COR-L47 (cell line): ENCODE measurements at regions not wholly inside any gene's neighbourhood (a gene's known extent, or its start where the extent isn't known, plus 50 kb on each side); places are given as distances from the start of the nearest gene placed in this dataset.

ENCODE experiments used
- DNase-seq: peaks from one replicate; lab custom pipeline; 2025; lab: John Stamatoyannopoulos, UW

DNA sequence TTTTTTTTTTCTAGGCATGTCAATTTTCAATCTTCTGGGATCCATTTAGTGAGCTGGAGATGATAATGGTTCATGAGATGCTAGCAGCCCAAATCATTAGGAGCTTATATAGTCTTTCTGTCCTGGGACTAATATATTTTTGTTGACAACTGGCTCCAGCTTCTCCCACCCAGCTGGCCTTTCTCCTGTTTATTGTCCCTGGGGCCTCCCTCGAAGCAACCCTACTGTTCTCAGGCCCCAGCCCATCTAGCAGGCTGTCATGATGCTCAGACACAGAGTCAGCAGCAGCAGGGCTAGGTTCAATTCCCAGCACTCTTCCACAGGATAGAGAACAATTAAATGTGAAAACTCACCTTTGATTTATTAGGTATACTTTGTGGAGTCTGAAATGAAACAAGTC is 127.6 kb upstream of the MID1 start:
- no peak for DNase-seq

DNA sequence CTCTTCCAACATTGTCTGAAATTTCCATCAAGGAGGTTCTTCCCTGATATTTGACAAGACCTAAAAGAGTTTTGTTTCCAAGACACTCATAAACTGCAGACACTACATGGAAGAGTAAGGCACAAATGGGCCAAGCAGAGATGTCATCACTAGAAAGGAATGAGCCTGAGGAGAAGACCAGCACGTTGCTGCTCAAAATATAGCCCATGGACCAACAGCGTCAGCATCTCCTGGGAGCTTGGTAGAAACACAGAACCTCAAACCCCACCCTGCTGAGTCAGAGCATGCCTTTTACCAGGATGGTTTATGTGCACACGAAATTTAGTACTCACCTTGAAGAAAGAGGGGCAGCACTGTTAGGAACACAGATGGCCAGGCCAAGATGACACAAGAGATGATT is 128.7 kb upstream of the MID1 start:
- DNase-seq = no peak

DNA sequence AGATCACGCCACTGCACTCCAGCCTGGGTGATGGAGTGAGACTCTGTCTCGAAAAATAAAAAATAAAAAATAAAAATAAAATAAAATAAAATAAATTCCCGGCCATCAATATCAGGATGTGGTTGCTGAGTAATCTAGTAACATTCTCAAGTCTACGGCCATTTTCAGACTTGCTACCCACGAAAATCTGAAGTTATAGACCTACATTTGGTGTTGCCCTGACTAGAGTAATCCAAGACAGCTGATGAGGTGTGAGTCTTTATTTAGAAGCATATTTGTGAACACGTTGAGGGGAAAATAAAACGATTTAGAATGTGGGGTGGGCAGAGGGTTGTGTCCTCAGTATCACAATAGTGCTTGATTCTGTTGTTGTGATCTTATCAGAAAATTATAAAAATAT is 130.2 kb upstream of the MID1 start:
- no peak for DNase-seq

GRCh38 chrX:10753116-10753515 is 132.7 kb upstream of the MID1 start:
- no peak for DNase-seq

GRCh38 chrX:10754445-10754844 is 134.1 kb upstream of the MID1 start:
- DNase-seq = no peak

- DNase-seq = no peak
These were observed 135.3 kb upstream of the MID1 start for GRCh38 chrX:10755439-10756334.

DNA sequence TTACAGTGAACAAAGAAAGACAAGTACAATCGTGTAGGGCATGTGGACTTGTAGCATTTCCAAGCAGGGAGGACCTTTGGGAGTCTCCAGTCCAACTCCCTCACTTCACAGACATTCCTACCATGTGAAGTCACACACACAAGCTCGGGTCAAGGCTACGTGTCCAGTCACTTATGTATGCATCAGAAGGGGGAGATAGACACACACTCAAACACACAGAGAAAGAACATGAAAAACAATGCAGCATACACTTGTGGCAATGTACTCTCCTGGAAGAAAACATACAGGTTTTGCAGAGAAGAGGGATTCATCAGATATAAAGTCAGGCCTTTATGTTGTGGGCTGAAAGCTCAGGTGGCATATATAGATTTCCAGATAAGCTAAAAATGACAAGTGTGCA is 136.1 kb upstream of the MID1 start:
- no peak for DNase-seq

GRCh38 chrX:10759141-10759799 is 138.9 kb upstream of the MID1 start:
- no peak for DNase-seq

DNA sequence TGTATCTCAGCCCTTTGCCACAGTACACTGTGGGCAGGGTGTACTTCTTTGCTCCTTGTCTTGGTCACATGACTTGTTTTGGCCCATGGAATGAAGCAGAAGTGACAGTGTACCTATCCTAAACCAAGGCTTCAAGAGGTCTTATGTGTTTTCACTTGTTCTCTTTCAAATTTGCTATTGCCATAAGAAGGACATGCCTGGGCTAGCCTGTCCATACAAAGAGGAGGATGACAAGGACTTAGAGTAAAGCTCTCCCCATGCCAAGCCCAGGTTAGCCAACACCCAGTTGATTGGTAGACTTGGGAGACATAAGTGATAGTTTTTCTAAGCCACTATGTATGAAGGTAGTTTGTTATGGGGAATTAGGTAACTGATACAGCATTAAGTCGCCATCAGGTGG is 141.1 kb upstream of the MID1 start:
- no peak for DNase-seq

GRCh38 chrX:10769195-10769594 is 148.8 kb upstream of the MID1 start:
- peak; percentile 28 for DNase-seq

DNA sequence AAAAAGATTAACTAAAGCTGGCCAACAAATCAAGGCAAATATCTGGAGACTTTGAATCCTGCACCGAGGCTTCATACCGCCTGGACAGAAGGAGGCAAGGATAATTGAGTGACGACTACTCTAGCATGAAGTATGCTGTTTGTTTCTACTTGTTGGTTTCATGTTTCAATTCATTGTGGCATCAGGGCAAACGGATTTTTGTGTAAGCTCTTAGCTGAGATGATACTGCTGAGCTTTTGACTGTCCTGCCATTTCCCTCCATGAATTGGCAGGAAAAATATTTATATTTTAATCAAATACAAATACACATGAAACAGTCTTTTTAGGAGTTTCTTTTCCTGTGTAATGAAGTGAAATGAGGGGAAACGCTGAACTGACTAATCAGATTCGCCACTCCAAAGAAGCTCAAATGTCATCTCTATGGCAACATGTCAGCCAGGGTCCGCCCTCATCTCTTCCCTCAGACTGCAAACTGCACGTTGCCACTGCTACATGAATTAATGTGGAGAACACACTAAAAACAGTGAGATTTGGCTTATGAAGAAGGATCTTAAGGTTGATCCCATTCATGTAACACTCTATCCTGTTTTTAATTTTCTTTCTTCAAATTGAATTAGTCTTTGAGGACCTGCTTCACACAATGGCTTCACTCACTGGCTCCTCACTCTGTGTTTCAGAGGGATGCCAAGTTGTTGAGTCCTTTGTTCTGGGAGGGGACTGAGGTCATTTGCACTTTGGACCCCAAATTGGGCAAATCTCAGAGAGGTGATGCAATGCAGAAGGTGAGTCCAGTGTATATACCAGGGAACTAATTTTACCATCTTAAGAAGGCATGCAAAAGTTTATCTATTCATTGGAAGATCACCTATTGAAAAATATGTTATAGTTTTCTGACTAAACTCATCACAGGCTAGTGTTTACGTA is 149.6 kb upstream of the MID1 start:
- peak; percentile 30 for DNase-seq

DNA sequence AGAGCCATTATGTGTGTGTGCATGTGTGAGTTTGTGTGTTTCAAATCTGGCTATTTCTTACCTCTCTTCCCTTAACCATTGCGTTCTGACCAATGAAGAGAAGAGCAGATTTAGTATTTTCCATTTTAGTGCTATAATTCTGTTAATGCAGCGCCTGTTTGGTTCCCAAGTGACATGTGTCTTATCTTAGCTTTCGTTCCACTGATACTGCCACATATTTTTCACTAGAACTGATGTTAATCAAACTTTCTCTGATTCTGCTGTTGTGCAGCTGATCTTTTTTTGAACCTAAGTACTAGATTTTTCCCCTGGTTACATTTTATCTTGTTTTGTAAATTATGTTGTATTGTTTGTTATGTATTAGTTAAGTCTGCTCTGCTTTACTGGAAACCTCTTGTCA is 152.9 kb upstream of the MID1 start:
- no peak for DNase-seq

DNA sequence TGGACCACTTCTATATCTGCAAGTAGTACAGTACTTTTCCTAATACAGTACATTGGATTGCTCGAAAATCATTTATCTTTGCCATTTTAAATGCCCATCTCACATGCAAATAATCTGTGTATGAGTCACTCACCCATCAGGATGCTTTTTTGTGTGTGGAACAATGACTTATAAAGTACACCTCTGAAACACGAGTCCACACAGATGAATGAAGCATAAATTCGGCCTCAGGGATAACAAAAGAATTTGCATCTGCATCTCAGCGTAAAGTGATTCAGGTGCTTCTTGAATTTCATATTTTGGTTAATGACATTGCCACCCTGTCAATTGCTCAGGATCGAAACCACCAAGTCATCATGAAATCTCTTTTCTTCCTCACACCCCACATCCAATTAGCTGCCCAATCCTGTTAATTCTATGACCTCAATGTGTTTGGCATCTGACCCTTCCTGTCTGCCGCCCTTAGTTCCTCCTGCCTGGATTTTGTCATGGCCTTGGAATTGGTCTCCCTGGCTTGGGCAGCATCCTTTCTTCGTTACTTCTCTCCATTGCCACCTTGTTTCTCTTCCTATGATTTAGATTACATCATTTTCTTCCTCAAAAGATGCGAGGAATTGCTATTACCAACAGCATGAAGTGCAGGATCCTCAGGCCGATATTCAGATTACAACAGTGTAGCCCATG is 161.6 kb upstream of the MID1 start:
- no peak for DNase-seq

- DNase-seq = no peak
These were observed 163.1 kb upstream of the MID1 start for GRCh38 chrX:10783451-10783995.

GRCh38 chrX:10787264-10787663 is 166.9 kb upstream of the MID1 start:
- no peak for DNase-seq

DNA sequence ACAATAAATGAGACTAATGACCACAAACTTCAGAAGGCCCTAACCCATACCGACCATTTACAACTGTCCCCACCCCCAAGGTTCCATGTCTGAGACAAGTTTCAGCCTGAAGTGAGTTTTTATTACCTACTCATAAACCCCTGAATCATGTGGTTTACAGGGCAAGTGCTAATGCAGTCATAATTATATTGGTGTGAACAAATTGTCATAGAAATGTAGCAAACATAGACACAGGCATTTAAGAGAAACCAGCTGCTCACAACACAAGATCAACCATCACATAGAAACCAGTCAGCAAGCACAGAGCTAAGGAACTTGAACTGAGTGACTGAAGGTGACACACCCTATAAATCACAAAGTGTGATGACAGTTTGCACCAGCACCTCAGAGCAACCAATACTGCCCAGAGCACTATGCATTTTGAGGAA is 173.8 kb upstream of the MID1 start:
- no peak for DNase-seq

DNA sequence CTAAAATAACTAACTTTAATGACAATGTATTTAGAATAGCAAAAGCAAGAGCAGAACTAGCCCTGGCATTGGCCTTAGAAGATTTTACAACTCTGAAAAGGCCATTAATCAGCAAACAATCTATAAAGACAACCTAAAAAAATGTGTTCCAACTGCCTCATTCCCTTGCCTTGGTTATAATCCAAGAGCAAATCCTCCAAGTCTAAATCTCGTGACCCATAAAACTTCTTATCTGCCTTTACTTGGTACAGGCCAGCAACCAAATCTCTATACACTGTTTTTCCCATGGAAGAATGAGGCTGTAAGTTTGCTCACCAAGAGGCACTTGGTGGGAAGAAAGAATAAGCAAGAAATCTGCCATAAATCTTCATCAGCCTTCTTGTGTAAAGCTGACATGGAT is 175.3 kb upstream of the MID1 start:
- no peak for DNase-seq

- no peak for DNase-seq
These were observed 177.1 kb upstream of the MID1 start for GRCh38 chrX:10797466-10797865.

DNA sequence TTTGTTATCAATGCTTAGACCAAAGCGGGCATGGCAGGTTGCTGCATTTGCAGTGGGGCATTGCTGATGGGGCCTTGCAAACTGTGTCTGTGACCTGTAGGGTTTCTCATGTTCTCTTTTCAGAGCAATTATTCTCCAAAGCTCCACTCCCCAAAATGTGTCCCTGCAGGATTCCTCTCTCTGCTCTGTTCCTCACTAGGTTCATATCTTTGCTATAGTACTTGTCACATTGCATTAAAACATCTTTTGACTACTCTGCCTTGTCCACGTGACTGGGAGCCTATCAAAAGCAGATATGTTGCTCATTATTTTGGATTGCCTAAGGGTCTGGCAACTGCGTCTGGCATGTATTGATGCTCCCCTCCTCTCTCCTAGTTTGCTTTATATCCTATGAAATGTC is 177.7 kb upstream of the MID1 start:
- no peak for DNase-seq

DNA sequence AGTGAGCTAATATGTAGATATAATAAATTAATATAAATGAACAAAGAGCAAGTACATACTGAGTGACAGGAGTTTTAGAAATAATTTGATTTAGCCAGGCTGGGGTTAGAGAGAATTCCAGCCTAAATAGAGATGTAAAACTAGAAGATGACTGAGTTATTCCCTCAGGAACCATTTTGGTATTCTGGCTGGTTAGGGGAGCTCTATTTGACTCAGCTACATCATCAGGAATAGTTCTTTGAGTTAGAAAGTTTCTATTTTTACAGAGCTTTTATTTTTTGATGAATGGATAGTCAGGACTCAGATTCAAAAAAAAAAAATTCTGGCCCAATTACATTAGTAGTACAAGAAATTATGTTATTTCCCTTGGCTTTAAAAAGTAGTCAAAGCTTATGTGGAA is 180.4 kb upstream of the MID1 start:
- DNase-seq = no peak

DNA sequence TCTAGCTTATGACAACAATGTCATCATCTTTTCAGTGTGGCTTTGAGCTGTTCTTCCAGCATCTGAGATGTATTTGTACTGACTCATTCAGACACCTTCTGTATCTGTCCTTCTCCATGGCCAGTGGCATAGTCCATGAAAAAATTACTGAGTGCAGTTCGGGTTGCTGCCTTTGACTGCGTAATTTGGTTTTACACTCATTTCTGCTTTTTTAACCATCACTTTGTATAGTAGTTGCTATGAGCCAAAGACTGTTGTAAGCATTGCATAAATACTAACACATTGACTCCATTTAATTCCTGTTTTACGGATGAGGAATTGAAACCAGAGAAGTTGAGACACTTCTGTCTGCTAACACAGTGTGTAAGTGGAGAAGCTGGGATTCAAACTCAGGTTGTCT is 190.7 kb upstream of the MID1 start:
- DNase-seq = no peak

DNA sequence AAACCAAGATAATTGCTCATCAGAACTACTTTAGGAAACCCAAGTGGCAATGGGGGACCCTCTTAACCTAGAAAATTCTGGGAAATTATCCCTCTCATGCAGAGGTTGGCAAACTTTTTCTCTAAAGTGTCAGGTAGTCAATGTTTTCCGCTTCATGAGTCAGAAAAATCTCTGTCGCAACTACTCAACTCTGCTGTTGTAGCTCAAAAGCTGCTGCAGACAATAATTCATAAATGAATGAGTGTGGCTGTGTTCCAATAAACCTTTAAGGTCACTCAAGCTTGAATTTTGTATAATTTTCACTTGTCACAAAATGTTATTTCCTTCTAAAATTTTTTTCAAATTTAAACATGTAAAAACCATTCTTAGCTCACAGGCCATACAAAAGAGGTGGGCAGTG is 193.4 kb upstream of the MID1 start:
- DNase-seq = no peak
